Large intestine (tissue), 3 donors: ENCODE measurements at regions not wholly inside any gene's neighbourhood (a gene's known extent, or its start where the extent isn't known, plus 50 kb on each side); places are given as distances from the start of the nearest gene placed in this dataset.

ENCODE experiments used
- DNase-seq, 2 donors: peaks; one replicate each; pipeline versions ENCODE4 v3.0.0 to v3.0.0-alpha.2; 2013
- H3K27ac ChIP-seq: one replicate; pipeline ENCODE4 v1.5.1; 2013; ENCODE audit warnings: low read length
- H3K27me3 ChIP-seq: 2 replicates; pipeline ENCODE4 v1.6.1; 2013; ENCODE audit warnings: low read length; ENCODE audit not compliant: control insufficient read depth, insufficient read depth
- H3K36me3 ChIP-seq: 2 replicates; pipeline ENCODE4 v1.6.1; 2013; ENCODE audit warnings: low read length; ENCODE audit not compliant: control insufficient read depth, insufficient read depth
- H3K4me1 ChIP-seq: one replicate; pipeline ENCODE4 v1.6.1; 2013; ENCODE audit warnings: low read length; ENCODE audit not compliant: control insufficient read depth, insufficient read depth
- H3K4me3 ChIP-seq: one replicate; pipeline ENCODE4 v1.5.1; 2013; ENCODE audit warnings: low read length
- H3K9me3 ChIP-seq: one replicate; pipeline ENCODE4 v1.6.1; 2013; ENCODE audit warnings: mild to moderate bottlenecking, low read depth, low read length, moderate library complexity; ENCODE audit not compliant: control insufficient read depth
- WGBS: methylation state at CpG from one replicate; pipeline ENCODE4 v1.1.5; 2013; ENCODE audit warnings: low lambda C conversion rate; ENCODE audit not compliant: insufficient coverage; 5-methylcytosine and 5-hydroxymethylcytosine counted together

- H3K4me3 ChIP-seq, result no peak overlapping the region
- H3K27ac ChIP-seq, result no peak overlapping the region
- H3K9me3 ChIP-seq, result no peaks in the 10 kb centered on the region
- H3K4me1 ChIP-seq, result no peaks in the 10 kb centered on the region
- WGBS, result 100% methylated on average over 1 of the region's 9 CpGs
- H3K36me3 ChIP-seq, result no peaks in the 10 kb centered on the region
- no peaks in the 10 kb centered on the region for H3K27me3 ChIP-seq
- DNase-seq, result no peak
Observed at GRCh38 chr2:220148471-220149248, 521.2 kb downstream of the SLC4A3 start.

- H3K36me3 ChIP-seq, result no peaks in the 10 kb centered on the region
- H3K27ac ChIP-seq, result no peak overlapping the region
- no CpG with 5 or more reads among the region's 2 CpGs for WGBS
- DNase-seq, result no peak
- no peaks in the 10 kb centered on the region for H3K27me3 ChIP-seq
- no peaks in the 10 kb centered on the region for H3K9me3 ChIP-seq
- no peak overlapping the region for H3K4me3 ChIP-seq
- no peaks in the 10 kb centered on the region for H3K4me1 ChIP-seq
Observed at GRCh38 chr2:220151341-220151740, 523.9 kb downstream of the SLC4A3 start.

GRCh38 chr2:220152281-220152935, 525.0 kb downstream of the SLC4A3 start:
- Histone ChIP-seq H3K36me3 (no peaks in the 10 kb centered on the region), H3K4me1 (no peaks in the 10 kb centered on the region), H3K9me3 (no peaks in the 10 kb centered on the region), H3K4me3 (no peak overlapping the region), H3K27me3 (no peaks in the 10 kb centered on the region), H3K27ac (no peak overlapping the region)
- DNase-seq, result no peak
- no CpG with 5 or more reads among the region's 4 CpGs for WGBS

- H3K4me3 ChIP-seq, result no peak overlapping the region
- no CpG with 5 or more reads among the region's 4 CpGs for WGBS
- no peak overlapping the region for H3K27ac ChIP-seq
- H3K27me3 ChIP-seq, result no peaks in the 10 kb centered on the region
- no peaks in the 10 kb centered on the region for H3K9me3 ChIP-seq
- no peak for DNase-seq
- no peaks in the 10 kb centered on the region for H3K4me1 ChIP-seq
- no peaks in the 10 kb centered on the region for H3K36me3 ChIP-seq
Observed at GRCh38 chr2:220153118-220153517, 525.7 kb downstream of the SLC4A3 start.

GRCh38 chr2:220154304-220154703, 526.9 kb downstream of the SLC4A3 start:
- no CpG with 5 or more reads among the region's 1 CpG for WGBS
- Histone ChIP-seq H3K9me3 (no peaks in the 10 kb centered on the region), H3K36me3 (no peaks in the 10 kb centered on the region), H3K27ac (no peak overlapping the region), H3K4me3 (no peak overlapping the region), H3K4me1 (no peaks in the 10 kb centered on the region), H3K27me3 (no peaks in the 10 kb centered on the region)
- no peak for DNase-seq

- no peak overlapping the region for H3K27ac ChIP-seq
- H3K4me1 ChIP-seq, result no peaks in the 10 kb centered on the region
- WGBS, result no CpG with 5 or more reads among the region's 3 CpGs
- no peak for DNase-seq
- H3K9me3 ChIP-seq, result no peaks in the 10 kb centered on the region
- no peaks in the 10 kb centered on the region for H3K36me3 ChIP-seq
- H3K27me3 ChIP-seq, result no peaks in the 10 kb centered on the region
- H3K4me3 ChIP-seq, result no peak overlapping the region
Observed at GRCh38 chr2:220157312-220157711, 529.9 kb downstream of the SLC4A3 start.

GRCh38 chr2:220159738-220160137, 532.3 kb downstream of the SLC4A3 start:
- Histone ChIP-seq H3K36me3 (no peaks in the 10 kb centered on the region), H3K4me1 (no peaks in the 10 kb centered on the region), H3K27me3 (no peaks in the 10 kb centered on the region), H3K9me3 (no peaks in the 10 kb centered on the region), H3K27ac (no peak overlapping the region), H3K4me3 (no peak overlapping the region)
- WGBS, result 83% methylated on average over 2 of the region's 2 CpGs
- DNase-seq, result no peak

GRCh38 chr2:220162320-220162719, 534.9 kb downstream of the SLC4A3 start:
- WGBS, result no CpG with 5 or more reads among the region's 1 CpG
- H3K9me3 ChIP-seq, result no peaks in the 10 kb centered on the region
- H3K27me3 ChIP-seq, result no peaks in the 10 kb centered on the region

GRCh38 chr2:220163486-220163885, 536.1 kb downstream of the SLC4A3 start:
- 40% methylated on average over 2 of the region's 2 CpGs for WGBS
- Histone ChIP-seq H3K4me3 (no peak overlapping the region), H3K36me3 (no peaks in the 10 kb centered on the region), H3K27me3 (no peaks in the 10 kb centered on the region), H3K4me1 (no peaks in the 10 kb centered on the region), H3K27ac (no peak overlapping the region), H3K9me3 (no peaks in the 10 kb centered on the region)
- DNase-seq, result no peak

More at GRCh38 chr2:220162320-220162719, 534.9 kb downstream of the SLC4A3 start:
- no peak overlapping the region for H3K4me3 ChIP-seq
- no peak for DNase-seq
- no peaks in the 10 kb centered on the region for H3K4me1 ChIP-seq
- no peaks in the 10 kb centered on the region for H3K36me3 ChIP-seq
- no peak overlapping the region for H3K27ac ChIP-seq

GRCh38 chr2:220165401-220165800, 538.0 kb downstream of the SLC4A3 start:
- Histone ChIP-seq H3K9me3 (no peaks in the 10 kb centered on the region), H3K4me1 (no peaks in the 10 kb centered on the region), H3K27ac (no peak overlapping the region), H3K4me3 (no peak overlapping the region), H3K36me3 (no peaks in the 10 kb centered on the region), H3K27me3 (no peaks in the 10 kb centered on the region)
- peak in 1 of 2 donors; percentile 8 for DNase-seq
- no CpG with 5 or more reads among the region's 4 CpGs for WGBS
